Transverse colon (tissue), 4 donors: ENCODE measurements at regions not wholly inside any gene's neighbourhood (a gene's known extent, or its start where the extent isn't known, plus 50 kb on each side); places are given as distances from the start of the nearest gene placed in this dataset.
"Not testable (repeated sequence)": the region's sequence is repeated elsewhere in the genome, so short reads cannot be mapped to it uniquely, and the experiment has no call there.

Experiments
- DNase-seq: peaks from one replicate; pipeline ENCODE4 v3.0.0-alpha.2; 2019
- H3K27ac ChIP-seq, 4 donors: fragments of 200-600 bp; sonication (generic); 2 replicates each; pipeline ENCODE4 v1.5.1; 2016 to 2018; ENCODE audit warnings: inconsistent platforms in 4 of 4
- H3K27me3 ChIP-seq: fragments of 200-600 bp; sonication (generic); 2 replicates; pipeline ENCODE4 v1.5.1; 2017; ENCODE audit warnings: inconsistent platforms
- H3K36me3 ChIP-seq, 4 donors: fragments of 200-600 bp; sonication (generic); 2 replicates each; pipeline ENCODE4 v1.5.1; 2017 to 2019; ENCODE audit warnings: inconsistent platforms in 4 of 4
- H3K4me1 ChIP-seq, 4 donors: fragments of 200-600 bp; sonication (generic); 2 replicates each; pipeline ENCODE4 v1.5.1; 2017 to 2020; ENCODE audit warnings: inconsistent platforms in 4 of 4
- H3K4me3 ChIP-seq, 4 donors: fragments of 200-600 bp; sonication (generic); 1 replicate in 1 of 4; 2 replicates in 3 of 4; pipeline versions ENCODE4 v1.5.1 to v1.6.1; 2017 to 2019; ENCODE audit warnings: inconsistent platforms in 4 of 4
- H3K9me3 ChIP-seq, 2 donors: fragments of 200-600 bp; sonication (generic); 2 replicates each; pipeline ENCODE4 v1.5.1; 2017 to 2019; ENCODE audit warnings: inconsistent platforms in 2 of 2
- CTCF ChIP-seq, 5 experiments: fragments of 200-600 bp in 3 of 5; fragments of 450-650 bp in 2 of 5; sonication (generic) in 3 of 5; IDR thresholded peaks; 1 replicate in 2 of 5; 2 replicates in 3 of 5; pipeline ENCODE4 v1.5.1; 2016 to 2017; ENCODE audit warnings: antibody characterized with exemption in 5 of 5, inconsistent platforms in 3 of 5, mild to moderate bottlenecking in 2 of 5, moderate library complexity in 1 of 5
- EP300 ChIP-seq: sonication (generic); formaldehyde crosslinking; IDR thresholded peaks from one replicate; pipeline ENCODE4 v1.6.1; 2017; ENCODE audit warnings: antibody characterized with exemption, low read depth
- POLR2A ChIP-seq: fragments of 450-650 bp; IDR thresholded peaks from one replicate; pipeline ENCODE4 v1.6.1; 2016; ENCODE audit warnings: antibody characterized with exemption, mild to moderate bottlenecking, moderate library complexity
- POLR2AphosphoS5 ChIP-seq, 3 donors: sonication (generic); formaldehyde crosslinking; IDR thresholded peaks; one replicate each; pipeline ENCODE4 v1.6.1; 2016; ENCODE audit warnings: antibody characterized with exemption in 3 of 3
- WGBS, 2 donors: methylation state at CpG; one replicate each; pipeline ENCODE4 v1.1.5; 2018; ENCODE audit warnings: low coverage in 1 of 2; 5-methylcytosine and 5-hydroxymethylcytosine counted together
- in situ Hi-C, 4 donors: fragments of 200-750 bp; cut with MboI; loops; one replicate each; pipeline versions ENCODE4 v1.15.0 to v1.15.1; 2017; ENCODE audit warnings: low sequenced_read_pairs in 3 of 4, low pct_ligation_motif_present in 1 of 4, low pct_unique_long_range_greater_than_20kb in 1 of 4
- intact Hi-C: fragments of 100-400 bp; cut with DNase I; formaldehyde crosslinking; loops from one replicate; pipeline ENCODE4 v1.15.1; 2023; ENCODE audit warnings: low total_unique reads

- intact Hi-C loops (loop anchor here (1.0 kb wide), 1 partner anchor 45 kb away; no protein-coding TSS in a partner anchor), in situ Hi-C loops (no loop called here)
- no peak overlapping the region for H3K4me3 ChIP-seq
- H3K9me3 ChIP-seq, result no peaks in the 10 kb centered on the region
- 77 to 83% methylated on average over 5 to 12 of the region's 12 CpGs for WGBS, 2 donors
- H3K4me1 ChIP-seq, result peaks cover 4 to 26% (median 11%) of the 10 kb centered on the region in 4 donors
- no peaks in the 10 kb centered on the region for H3K27me3 ChIP-seq
- TF ChIP-seq POLR2AphosphoS5 (IDR thresholded peaks at IDR 0.05) (no peak), POLR2A (no peak)
- no peak for DNase-seq
- H3K27ac ChIP-seq, result no peak overlapping the region
- no peaks in the 10 kb centered on the region for H3K36me3 ChIP-seq
These were observed 70.1 kb upstream of the BMP2 start for GRCh38 chr20:6697228-6697972.

- no peaks in the 10 kb centered on the region for H3K27me3 ChIP-seq
These were observed 71.5 kb upstream of the BMP2 start for GRCh38 chr20:6696001-6696400.

GRCh38 chr20:6693808-6694198 is 73.7 kb upstream of the BMP2 start:
- H3K27ac ChIP-seq, result peak overlapping the region in 2 of 4 donors; percentile 26 to 71
- in situ Hi-C loops, result not testable (repeated sequence)

More at GRCh38 chr20:6696001-6696400, 71.5 kb upstream of the BMP2 start:
- Histone ChIP-seq H3K4me1 (peaks cover 4 to 28% (median 16%) of the 10 kb centered on the region in 4 donors), H3K4me3 (no peak overlapping the region), H3K27ac (no peak overlapping the region), H3K36me3 (no peaks in the 10 kb centered on the region), H3K9me3 (no peaks in the 10 kb centered on the region)
- TF ChIP-seq POLR2AphosphoS5 (IDR thresholded peaks at IDR 0.05), result no peak
- TF ChIP-seq POLR2A, result no peak
- DNase-seq, result no peak
- intact Hi-C loops, result no loop called here
- WGBS, 2 donors, result 54 to 73% methylated on average over 2 to 4 of the region's 4 CpGs
- in situ Hi-C loops, result no loop called here

DNA sequence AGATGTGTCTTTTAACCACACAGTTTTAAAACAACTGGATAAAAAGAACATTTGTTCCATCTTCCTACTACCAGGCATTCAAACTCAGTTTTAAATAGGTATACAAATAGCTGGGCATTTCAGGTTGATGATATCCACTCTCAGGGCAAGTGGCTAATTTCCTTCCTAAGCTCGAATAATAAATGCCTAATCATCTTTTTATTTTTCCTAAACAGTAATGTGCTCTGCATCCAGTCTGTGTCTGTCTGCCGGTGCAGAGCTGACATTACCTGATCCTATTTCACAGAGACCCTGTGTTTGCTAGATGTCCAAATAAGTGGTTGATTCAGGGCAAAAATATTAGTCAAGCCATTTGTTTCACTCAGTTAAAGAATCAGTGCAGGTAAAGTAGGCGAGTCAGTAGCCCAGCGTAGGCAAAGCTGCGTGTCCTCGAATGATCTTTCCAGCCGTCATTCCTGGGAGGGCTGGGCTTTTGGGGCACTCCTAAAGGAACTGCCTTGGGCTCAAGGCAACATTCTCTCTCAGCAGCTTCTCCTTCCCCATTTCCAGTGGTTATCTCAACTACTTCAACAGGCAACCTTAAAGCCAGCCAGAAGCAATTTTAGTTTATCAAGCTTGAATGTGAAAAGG is 74.2 kb upstream of the BMP2 start:
- TF ChIP-seq POLR2AphosphoS5 (IDR thresholded peaks at IDR 0.05) (no peak), POLR2A (no peak), CTCF (IDR thresholded peaks at IDR 0.05) (no peak), EP300 (no peak)
- Histone ChIP-seq H3K4me1 (peaks cover 4 to 30% (median 18%) of the 10 kb centered on the region in 4 donors), H3K36me3 (no peaks in the 10 kb centered on the region), H3K27ac (peak overlapping the region in 3 of 4 donors; percentile 26 to 71 (median 67)), H3K9me3 (no peaks in the 10 kb centered on the region), H3K4me3 (no peak overlapping the region), H3K27me3 (no peaks in the 10 kb centered on the region)
- 52 to 78% methylated on average over 1 to 7 of the region's 7 CpGs for WGBS, 2 donors
- in situ Hi-C loops, result no loop called here
- peak; percentile 52 for DNase-seq
- intact Hi-C loops, result no loop called here

More at GRCh38 chr20:6693808-6694198, 73.7 kb upstream of the BMP2 start:
- H3K36me3 ChIP-seq, intact Hi-C loops, H3K4me3 ChIP-seq, DNase-seq, H3K9me3 ChIP-seq, H3K27me3 ChIP-seq: not testable (repeated sequence)
- 61 to 92% methylated on average over 3 of the region's 3 CpGs for WGBS, 2 donors
- peaks cover 4 to 30% (median 18%) of the 10 kb centered on the region in 4 donors for H3K4me1 ChIP-seq

- Histone ChIP-seq H3K9me3 (no peaks in the 10 kb centered on the region), H3K27me3 (no peaks in the 10 kb centered on the region), H3K27ac (peak overlapping the region; percentile 67 to 78 (median 72)), H3K4me3 (no peak overlapping the region), H3K36me3 (no peaks in the 10 kb centered on the region), H3K4me1 (peaks cover 4 to 30% (median 18%) of the 10 kb centered on the region in 4 donors)
- TF ChIP-seq EP300, result no peak
- TF ChIP-seq CTCF (IDR thresholded peaks at IDR 0.05), result no peak
- no peak for TF ChIP-seq POLR2A
- TF ChIP-seq POLR2AphosphoS5 (IDR thresholded peaks at IDR 0.05), result no peak
- WGBS, 2 donors, result 37 to 53% methylated on average over 3 to 10 of the region's 10 CpGs
- DNase-seq, result peak; percentile 26
- intact Hi-C loops, result no loop called here
- in situ Hi-C loops, result no loop called here
These were observed 74.8 kb upstream of the BMP2 start for GRCh38 chr20:6692566-6693173.
